Stomach smooth muscle (tissue), 2 donors: ENCODE measurements at regions not wholly inside any gene's neighbourhood (a gene's known extent, or its start where the extent isn't known, plus 50 kb on each side); places are given as distances from the start of the nearest gene placed in this dataset.

ENCODE experiments used
- H3K27ac ChIP-seq: one replicate; pipeline ENCODE4 v1.7.0; 2013; ENCODE audit warnings: mild to moderate bottlenecking, low read length, inconsistent platforms
- H3K27me3 ChIP-seq, 2 donors: one replicate each; pipeline ENCODE4 v1.7.0; 2013; ENCODE audit warnings: low read length in 2 of 2; ENCODE audit not compliant: insufficient read depth in 2 of 2, control insufficient read depth in 1 of 2
- H3K36me3 ChIP-seq, 2 donors: one replicate each; pipeline ENCODE4 v1.7.0; 2013; ENCODE audit warnings: low read length in 2 of 2; ENCODE audit not compliant: control insufficient read depth in 2 of 2, insufficient read depth in 2 of 2
- H3K4me1 ChIP-seq: one replicate; pipeline ENCODE4 v1.7.0; 2013; ENCODE audit warnings: low read length; ENCODE audit not compliant: control insufficient read depth, insufficient read depth
- H3K4me3 ChIP-seq, 2 donors: one replicate each; pipeline ENCODE4 v1.7.0; 2013; ENCODE audit warnings: low read length in 2 of 2
- H3K9ac ChIP-seq, 2 donors: one replicate each; pipeline ENCODE4 v1.7.0; 2013; ENCODE audit warnings: low read length in 2 of 2, mild to moderate bottlenecking in 1 of 2
- H3K9me3 ChIP-seq, 2 donors: one replicate each; pipeline ENCODE4 v1.7.0; 2013; ENCODE audit warnings: low read length in 2 of 2; ENCODE audit not compliant: control insufficient read depth in 2 of 2
- donor health status: healthy.
- donor health status: Pancreatic carcinoma.

GRCh38 chr12:107826276-107826675, 51.8 kb downstream of the ASCL4 start:
- no peak overlapping the region for H3K4me3 ChIP-seq
- H3K4me1 ChIP-seq: no peaks in the 10 kb centered on the region
- no peaks in the 10 kb centered on the region for H3K36me3 ChIP-seq
- no peak overlapping the region for H3K9ac ChIP-seq
- peaks cover 11 to 21% of the 10 kb centered on the region in 2 donors for H3K9me3 ChIP-seq
- peaks cover 0 to 4% of the 10 kb centered on the region in 2 donors for H3K27me3 ChIP-seq
- no peak overlapping the region for H3K27ac ChIP-seq

GRCh38 chr12:107829271-107829670, 54.8 kb downstream of the ASCL4 start:
- no peaks in the 10 kb centered on the region for H3K36me3 ChIP-seq

GRCh38 chr12:107832441-107832840, 57.9 kb downstream of the ASCL4 start:
- H3K27me3 ChIP-seq: peaks cover 3 to 11% of the 10 kb centered on the region in 2 donors
- no peak overlapping the region for H3K27ac ChIP-seq
- H3K4me3 ChIP-seq: no peak overlapping the region

More at GRCh38 chr12:107829271-107829670, 54.8 kb downstream of the ASCL4 start:
- Histone ChIP-seq H3K27ac (no peak overlapping the region), H3K9me3 (peaks cover 11 to 21% of the 10 kb centered on the region in 2 donors), H3K4me3 (no peak overlapping the region), H3K27me3 (peaks cover 0 to 8% of the 10 kb centered on the region in 2 donors), H3K4me1 (no peaks in the 10 kb centered on the region), H3K9ac (no peak overlapping the region)

GRCh38 chr12:107840186-107840585, 65.7 kb downstream of the ASCL4 start:
- peaks cover 19 to 37% of the 10 kb centered on the region in 2 donors for H3K27me3 ChIP-seq
- H3K4me3 ChIP-seq: no peak overlapping the region
- H3K9me3 ChIP-seq: no peaks in the 10 kb centered on the region
- H3K27ac ChIP-seq: no peak overlapping the region
- H3K9ac ChIP-seq: no peak overlapping the region
- H3K4me1 ChIP-seq: peaks cover 16% of the 10 kb centered on the region
- H3K36me3 ChIP-seq: no peaks in the 10 kb centered on the region

More at GRCh38 chr12:107832441-107832840, 57.9 kb downstream of the ASCL4 start:
- Histone ChIP-seq H3K36me3 (no peaks in the 10 kb centered on the region), H3K4me1 (no peaks in the 10 kb centered on the region), H3K9ac (no peak overlapping the region), H3K9me3 (peaks cover 0 to 6% of the 10 kb centered on the region in 2 donors)

- peak overlapping the region; percentile 59 to 60 for H3K4me3 ChIP-seq
- H3K36me3 ChIP-seq: no peaks in the 10 kb centered on the region
- peaks cover 32 to 52% of the 10 kb centered on the region in 2 donors for H3K27me3 ChIP-seq
- no peak overlapping the region for H3K27ac ChIP-seq
- H3K4me1 ChIP-seq: peaks cover 16% of the 10 kb centered on the region
- no peaks in the 10 kb centered on the region for H3K9me3 ChIP-seq
- H3K9ac ChIP-seq: no peak overlapping the region
These were observed 69.1 kb downstream of the ASCL4 start for GRCh38 chr12:107843351-107844311.

GRCh38 chr12:107844312-107844921, 69.9 kb downstream of the ASCL4 start:
- Histone ChIP-seq H3K9me3 (peaks cover 0 to 2% of the 10 kb centered on the region in 2 donors), H3K27ac (no peak overlapping the region), H3K4me3 (peak overlapping the region; percentile 59 to 60), H3K36me3 (no peaks in the 10 kb centered on the region), H3K9ac (no peak overlapping the region), H3K27me3 (peaks cover 32 to 56% of the 10 kb centered on the region in 2 donors), H3K4me1 (peaks cover 16% of the 10 kb centered on the region)

GRCh38 chr12:107845226-107845979, 70.9 kb downstream of the ASCL4 start:
- H3K27me3 ChIP-seq: peaks cover 34 to 52% of the 10 kb centered on the region in 2 donors
- no peaks in the 10 kb centered on the region for H3K36me3 ChIP-seq
- no peak overlapping the region for H3K9ac ChIP-seq
- H3K4me1 ChIP-seq: peaks cover 16% of the 10 kb centered on the region
- no peak overlapping the region for H3K4me3 ChIP-seq
- H3K27ac ChIP-seq: no peak overlapping the region
- H3K9me3 ChIP-seq: peaks cover 0 to 2% of the 10 kb centered on the region in 2 donors

- H3K27me3 ChIP-seq: peaks cover 32 to 50% of the 10 kb centered on the region in 2 donors
- no peak overlapping the region for H3K27ac ChIP-seq
- no peak overlapping the region for H3K4me3 ChIP-seq
These were observed 71.6 kb downstream of the ASCL4 start for GRCh38 chr12:107845980-107846659.

GRCh38 chr12:107847430-107847829, 72.9 kb downstream of the ASCL4 start:
- Histone ChIP-seq H3K27ac (no peak overlapping the region), H3K36me3 (no peaks in the 10 kb centered on the region), H3K9ac (no peak overlapping the region), H3K4me1 (peaks cover 16% of the 10 kb centered on the region), H3K9me3 (peaks cover 0 to 2% of the 10 kb centered on the region in 2 donors), H3K4me3 (no peak overlapping the region), H3K27me3 (peaks cover 32 to 46% of the 10 kb centered on the region in 2 donors)

More at GRCh38 chr12:107845980-107846659, 71.6 kb downstream of the ASCL4 start:
- no peak overlapping the region for H3K9ac ChIP-seq
- peaks cover 0 to 2% of the 10 kb centered on the region in 2 donors for H3K9me3 ChIP-seq
- H3K4me1 ChIP-seq: peaks cover 16% of the 10 kb centered on the region
- no peaks in the 10 kb centered on the region for H3K36me3 ChIP-seq

GRCh38 chr12:107847830-107848229, 73.3 kb downstream of the ASCL4 start:
- Histone ChIP-seq H3K4me3 (no peak overlapping the region), H3K9me3 (peaks cover 0 to 2% of the 10 kb centered on the region in 2 donors), H3K27me3 (peaks cover 32 to 44% of the 10 kb centered on the region in 2 donors), H3K27ac (no peak overlapping the region), H3K9ac (no peak overlapping the region), H3K36me3 (no peaks in the 10 kb centered on the region), H3K4me1 (peaks cover 16% of the 10 kb centered on the region)
